ENCODE measurements at regions not wholly inside any gene's neighbourhood (a gene's known extent, or its start where the extent isn't known, plus 50 kb on each side); places are given as distances from the start of the nearest gene placed in this dataset.

GRCh38 chr4:111789901-111790640 lies 355.2 kb upstream of the FAM241A start:
- no peak for TF ChIP-seq EZH2 (IDR thresholded peaks at IDR 0.05; ENCODE audit: borderline replicate concordance, low read depth, low read length, severe bottlenecking)
- no peak for TF ChIP-seq GATA2 (IDR thresholded peaks at IDR 0.05; ENCODE audit: insufficient read depth, insufficient read length, low read depth, low read length)
- no peak for TF ChIP-seq MYC (IDR thresholded peaks at IDR 0.05; ENCODE audit: low read depth, low read length)
- no peak for TF ChIP-seq POLR2AphosphoS5 (IDR thresholded peaks at IDR 0.05; ENCODE audit: insufficient read depth, low read depth, low read length)
- TF ChIP-seq POLR2A (IDR thresholded peaks at IDR 0.05; ENCODE audit: low read depth, low read length), result no peak
- TF ChIP-seq JUN (IDR thresholded peaks at IDR 0.05; ENCODE audit: borderline replicate concordance, insufficient read depth, insufficient read length, low read depth), result no peak
- TF ChIP-seq CTCF (IDR thresholded peaks at IDR 0.05; ENCODE audit: extremely low read depth in 1 of 2, insufficient read depth in 1 of 2, low read depth in 1 of 2, low read length in 2 of 2), result no peak
- TF ChIP-seq MAX (IDR thresholded peaks at IDR 0.05; ENCODE audit: insufficient read depth, insufficient read length), result no peak
- Histone ChIP-seq H3K27ac (ENCODE audit: insufficient read depth, low read depth, low read length) (no peak overlapping the region), H3K36me3 (ENCODE audit: control insufficient read depth in 2 of 2, extremely low read depth in 1 of 2, insufficient read depth in 2 of 2, low read length in 2 of 2) (no peaks in the 10 kb centered on the region), H3K9me1 (replicated peaks; ENCODE audit: control insufficient read depth, extremely low read depth, insufficient read depth, low read length) (no peaks in the 10 kb centered on the region), H3K4me3 (replicated peaks in 1 of 3; ENCODE audit: insufficient read depth in 1 of 3, low read depth in 1 of 3, low read length in 3 of 3) (no peak overlapping the region), H3K4me1 (ENCODE audit: control insufficient read depth, extremely low read depth, insufficient read depth, low read length) (no peaks in the 10 kb centered on the region), H3K9ac (replicated peaks; ENCODE audit: extremely low read depth, insufficient read depth, low read length) (no peak overlapping the region), H4K20me1 (replicated peaks; ENCODE audit: control insufficient read depth, extremely low read depth, insufficient read depth, low read length) (no peaks in the 10 kb centered on the region), H3K79me2 (ENCODE audit: control insufficient read depth, insufficient read depth, low read length) (no peaks in the 10 kb centered on the region), H3K4me2 (ENCODE audit: insufficient read depth, low read length) (no peak overlapping the region), H2AFZ (ENCODE audit: low read depth, low read length) (no peak overlapping the region), H3K27me3 (ENCODE audit: control insufficient read depth in 2 of 2, insufficient read depth in 2 of 2, low read length in 2 of 2) (peaks cover 9 to 29% of the 10 kb centered on the region in 2 experiments), H3K9me3 (replicated peaks; ENCODE audit: control insufficient read depth, insufficient read depth, low read length) (no peaks in the 10 kb centered on the region)
- DNase-seq (ENCODE audit: low read depth, low spot score) (no peak), FAIRE-seq (no peak)
- dilution Hi-C loops (cut with MboI; ENCODE audit: extremely low pct_ligation_motif_present, low sequenced_read_pairs) (no loop called here), intact Hi-C loops (cut with micrococcal nuclease) (no loop called here)
- ChIA-PET CTCF (no interaction called here), POLR2A (no interaction called here)
- no TSS peak for BruUV-seq (replicated peaks)

Measured in endothelial cell of umbilical vein (primary cell).